Fibroblast of mammary gland (primary cell): ENCODE measurements at regions not wholly inside any gene's neighbourhood (a gene's known extent, or its start where the extent isn't known, plus 50 kb on each side); places are given as distances from the start of the nearest gene placed in this dataset.
A peak's percentile ranks its signal among the peaks of the same experiment; 100 is the strongest.
"Not testable (repeated sequence)": the region's sequence is repeated elsewhere in the genome, so short reads cannot be mapped to it uniquely, and the experiment has no call there.

ENCODE experiments used
- DNase-seq: peaks from one replicate; pipeline ENCODE4 v3.0.0-alpha.2; 2010; ENCODE audit warnings: low read depth
- H3K4me3 ChIP-seq: 2 replicates; pipeline ENCODE4 v1.5.1; 2011; ENCODE audit warnings: low read depth, mild to moderate bottlenecking, low read length, moderate library complexity; ENCODE audit not compliant: control insufficient read depth
- CTCF ChIP-seq: conservative IDR thresholded peaks from 2 replicates; pipeline ENCODE4 v1.5.1; 2011; ENCODE audit warnings: low read depth, low read length, inconsistent platforms; ENCODE audit not compliant: control insufficient read depth, insufficient read depth

GRCh38 chr1:228944296-228944695, 209.0 kb downstream of the RHOU start:
- DNase-seq = no peak
- no peak for TF ChIP-seq CTCF
- H3K4me3 ChIP-seq = no peak overlapping the region

- TF ChIP-seq CTCF = no peak
- DNase-seq = peak; percentile 42
These were observed 209.7 kb downstream of the RHOU start for GRCh38 chr1:228944935-228945371.

GRCh38 chr1:228945885-228946284, 210.6 kb downstream of the RHOU start:
- no peak for DNase-seq
- H3K4me3 ChIP-seq = no peak overlapping the region
- TF ChIP-seq CTCF = no peak

More at GRCh38 chr1:228944935-228945371, 209.7 kb downstream of the RHOU start:
- H3K4me3 ChIP-seq = no peak overlapping the region

GRCh38 chr1:228949617-228950016, 214.3 kb downstream of the RHOU start:
- not testable (repeated sequence) for H3K4me3 ChIP-seq, DNase-seq

- DNase-seq = no peak
- no peak for TF ChIP-seq CTCF
- H3K4me3 ChIP-seq = no peak overlapping the region
These were observed 217.9 kb downstream of the RHOU start for GRCh38 chr1:228953207-228953606.

- not testable (repeated sequence) for DNase-seq, H3K4me3 ChIP-seq
These were observed 218.5 kb downstream of the RHOU start for GRCh38 chr1:228953808-228954207.

- TF ChIP-seq CTCF = no peak
- H3K4me3 ChIP-seq = no peak overlapping the region
- peak; percentile 61 for DNase-seq
These were observed 220.4 kb downstream of the RHOU start for GRCh38 chr1:228955691-228956090.

GRCh38 chr1:228956864-228957263, 221.6 kb downstream of the RHOU start:
- no peak for TF ChIP-seq CTCF
- H3K4me3 ChIP-seq = no peak overlapping the region

More at GRCh38 chr1:228956864-228957263, 221.6 kb downstream of the RHOU start:
- DNase-seq = peak; percentile 70
